HEK293 (cell line): ENCODE measurements at regions not wholly inside any gene's neighbourhood (a gene's known extent, or its start where the extent isn't known, plus 50 kb on each side); places are given as distances from the start of the nearest gene placed in this dataset.

ENCODE experiments used
- CTCF ChIA-PET: fragments of 350-600 bp; formaldehyde crosslinking; extraction: SDS; loops from one replicate; lab custom pipeline; 2021; ENCODE audit warnings: antibody characterized with exemption; lab: Yijun Ruan, JAX
- POLR2A ChIA-PET: fragments of 300-600 bp; formaldehyde crosslinking; extraction: SDS; loops from one replicate; lab custom pipeline; 2020; ENCODE audit warnings: antibody characterized with exemption, inconsistent platforms; lab: Yijun Ruan, JAX
- H3K27ac ChIP-seq: fragments of 200-500 bp; sonication (Bioruptor generic); 2 replicates; pipeline ENCODE4 v1.5.1; 2014; ENCODE audit warnings: low read depth, low read length, control low read depth, inconsistent platforms; ENCODE audit errors: extremely low read depth
- H3K36me3 ChIP-seq, 2 experiments: fragments of 200-500 bp in 1 of 2; sonication (Bioruptor generic) in 1 of 2; 1 replicate in 1 of 2; 2 replicates in 1 of 2; pipeline ENCODE4 v1.5.1; 2014 to 2017; ENCODE audit warnings: inconsistent platforms in 2 of 2, low read length in 2 of 2; ENCODE audit not compliant: control insufficient read depth in 2 of 2, insufficient read depth in 1 of 2
- H3K4me1 ChIP-seq: fragments of 200-500 bp; sonication (Bioruptor generic); 2 replicates; pipeline ENCODE4 v1.5.1; 2014; ENCODE audit warnings: mild to moderate bottlenecking, low read length, inconsistent platforms; ENCODE audit not compliant: control insufficient read depth, insufficient read depth
- H3K4me3 ChIP-seq: 2 replicates; pipeline ENCODE4 v1.5.1; 2011; ENCODE audit warnings: low read depth, mild to moderate bottlenecking, control low read depth, low read length, moderate library complexity
- H3K9me3 ChIP-seq: fragments of 200-500 bp; sonication (Bioruptor generic); 2 replicates; pipeline ENCODE4 v1.5.1; 2014; ENCODE audit warnings: low read depth, low read length, inconsistent platforms; ENCODE audit not compliant: control insufficient read depth, insufficient read depth
- AEBP2 ChIP-seq: fragments of 450-650 bp; formaldehyde crosslinking; IDR thresholded peaks from 2 replicates; pipeline ENCODE4 v1.5.1; 2016; ENCODE audit warnings: missing biosample characterization, missing genetic modification characterization, borderline replicate concordance
- EGR2 ChIP-seq: fragments of 450-650 bp; formaldehyde crosslinking; IDR thresholded peaks from 2 replicates; pipeline ENCODE4 v1.5.1; 2016; ENCODE audit warnings: low read depth, missing biosample characterization, missing genetic modification characterization
- KLF16 ChIP-seq: fragments of 450-650 bp; formaldehyde crosslinking; IDR thresholded peaks from 2 replicates; pipeline ENCODE4 v1.5.1; 2017; ENCODE audit warnings: missing biosample characterization, missing genetic modification characterization
- MEIS1 ChIP-seq: sonication (generic); formaldehyde crosslinking; IDR thresholded peaks from 2 replicates; pipeline ENCODE4 v1.8.1; 2022; ENCODE audit warnings: missing genetic modification reagents, mild to moderate bottlenecking, borderline replicate concordance
- OSR2 ChIP-seq: fragments of 450-650 bp; formaldehyde crosslinking; IDR thresholded peaks from 2 replicates; pipeline ENCODE4 v1.5.1; 2016; ENCODE audit warnings: missing biosample characterization, missing genetic modification characterization
- PATZ1 ChIP-seq: fragments of 450-650 bp; formaldehyde crosslinking; IDR thresholded peaks from 2 replicates; pipeline ENCODE4 v1.5.1; 2016; ENCODE audit warnings: missing biosample characterization, missing genetic modification characterization
- PBX3 ChIP-seq: sonication (generic); formaldehyde crosslinking; IDR thresholded peaks from 2 replicates; pipeline ENCODE4 v1.8.1; 2022; ENCODE audit warnings: mild to moderate bottlenecking, moderate library complexity, missing genetic modification reagents
- PRDM2 ChIP-seq: fragments of 450-650 bp; formaldehyde crosslinking; IDR thresholded peaks from 2 replicates; pipeline ENCODE4 v1.5.1; 2016; ENCODE audit warnings: missing biosample characterization, missing genetic modification characterization, borderline replicate concordance
- REPIN1 ChIP-seq: fragments of 450-650 bp; formaldehyde crosslinking; IDR thresholded peaks from 2 replicates; pipeline ENCODE4 v1.5.1; 2017; ENCODE audit warnings: missing biosample characterization, missing genetic modification characterization, low read depth
- ZBTB48 ChIP-seq: fragments of 450-650 bp; formaldehyde crosslinking; IDR thresholded peaks from 2 replicates; pipeline ENCODE4 v1.5.1; 2016; ENCODE audit warnings: missing biosample characterization, missing genetic modification characterization
- ZNF121 ChIP-seq: fragments of 450-650 bp; formaldehyde crosslinking; IDR thresholded peaks from 2 replicates; pipeline ENCODE4 v1.5.1; 2016; ENCODE audit warnings: missing biosample characterization, missing genetic modification characterization
- ZNF311 ChIP-seq: fragments of 450-650 bp; formaldehyde crosslinking; IDR thresholded peaks from 2 replicates; pipeline ENCODE4 v1.5.1; 2017; ENCODE audit warnings: missing biosample characterization, missing genetic modification characterization, borderline replicate concordance
- ZNF354C ChIP-seq: fragments of 450-650 bp; formaldehyde crosslinking; IDR thresholded peaks from 2 replicates; pipeline ENCODE4 v1.5.1; 2016; ENCODE audit warnings: missing biosample characterization, missing genetic modification characterization, low read depth, borderline replicate concordance
- ZNF37A ChIP-seq: fragments of 450-650 bp; IDR thresholded peaks from 2 replicates; pipeline ENCODE4 v1.5.1; 2018; ENCODE audit warnings: missing biosample characterization, missing genetic modification characterization
- ZNF416 ChIP-seq: fragments of 450-650 bp; formaldehyde crosslinking; IDR thresholded peaks from 2 replicates; pipeline ENCODE4 v1.5.1; 2016; ENCODE audit warnings: missing biosample characterization, missing genetic modification characterization
- ZNF48 ChIP-seq: fragments of 450-650 bp; formaldehyde crosslinking; IDR thresholded peaks from 2 replicates; pipeline ENCODE4 v1.5.1; 2016; ENCODE audit warnings: missing biosample characterization, missing genetic modification characterization
- ZNF561 ChIP-seq: fragments of 450-650 bp; IDR thresholded peaks from 2 replicates; pipeline ENCODE4 v1.5.1; 2018; ENCODE audit warnings: missing biosample characterization, missing genetic modification characterization, borderline replicate concordance
- ZNF843 ChIP-seq: fragments of 450-650 bp; formaldehyde crosslinking; IDR thresholded peaks from 2 replicates; pipeline ENCODE4 v1.5.1; 2016; ENCODE audit warnings: missing biosample characterization, missing genetic modification characterization

- Histone ChIP-seq H3K36me3 (no peaks in the 10 kb centered on the region), H3K4me1 (no peaks in the 10 kb centered on the region), H3K9me3 (no peaks in the 10 kb centered on the region), H3K27ac (no peak overlapping the region), H3K4me3 (no peak overlapping the region)
- CTCF ChIA-PET = no interaction called here
- TF ChIP-seq ZNF37A (no peak), KLF16 (no peak), PRDM2 (tag by site-specific recombination) (no peak), ZNF48 (tag by site-specific recombination) (no peak), AEBP2 (tag by site-specific recombination) (no peak), OSR2 (no peak)
- POLR2A ChIA-PET = no interaction called here
Observed at GRCh38 chr13:110063490-110064421, 243.2 kb downstream of the COL4A1 start.

GRCh38 chr13:110062777-110063442, 244.0 kb downstream of the COL4A1 start:
- H3K27ac ChIP-seq = no peak overlapping the region
- ChIA-PET CTCF (no interaction called here), POLR2A (no interaction called here)

GRCh38 chr13:110062077-110062776, 244.7 kb downstream of the COL4A1 start:
- H3K9me3 ChIP-seq = no peaks in the 10 kb centered on the region
- POLR2A ChIA-PET = no interaction called here
- CTCF ChIA-PET = no interaction called here
- TF ChIP-seq PBX3 (no peak), ZNF354C (tag by site-specific recombination) (no peak), ZNF561 (tag by site-specific recombination) (no peak), ZBTB48 (tag by site-specific recombination) (no peak), EGR2 (tag by site-specific recombination) (no peak), ZNF416 (tag by site-specific recombination) (no peak), PATZ1 (tag by site-specific recombination) (no peak), ZNF121 (no peak), ZNF311 (tag by site-specific recombination) (no peak), MEIS1 (CRISPR knock-in tag) (no peak), ZNF843 (tag by site-specific recombination) (no peak)

More at GRCh38 chr13:110062777-110063442, 244.0 kb downstream of the COL4A1 start:
- Histone ChIP-seq H3K36me3 (no peaks in the 10 kb centered on the region), H3K9me3 (no peaks in the 10 kb centered on the region), H3K4me1 (no peaks in the 10 kb centered on the region), H3K4me3 (no peak overlapping the region)
- TF ChIP-seq REPIN1 = no peak

More at GRCh38 chr13:110062077-110062776, 244.7 kb downstream of the COL4A1 start:
- no peaks in the 10 kb centered on the region for H3K4me1 ChIP-seq
- no peak overlapping the region for H3K4me3 ChIP-seq
- no peak overlapping the region for H3K27ac ChIP-seq
- H3K36me3 ChIP-seq = no peaks in the 10 kb centered on the region
